GM12891 (cell line): ENCODE measurements at regions not wholly inside any gene's neighbourhood (a gene's known extent, or its start where the extent isn't known, plus 50 kb on each side); places are given as distances from the start of the nearest gene placed in this dataset.

Source experiments
- POLR2A ChIP-seq: IDR thresholded peaks from 2 replicates; pipeline ENCODE4 v1.6.1; 2011; ENCODE audit warnings: low read depth, low read length, control low read depth
- POLR2AphosphoS5 ChIP-seq: IDR thresholded peaks from 2 replicates; pipeline ENCODE4 v1.6.1; 2011; ENCODE audit warnings: low read depth, low read length, control low read depth

DNA sequence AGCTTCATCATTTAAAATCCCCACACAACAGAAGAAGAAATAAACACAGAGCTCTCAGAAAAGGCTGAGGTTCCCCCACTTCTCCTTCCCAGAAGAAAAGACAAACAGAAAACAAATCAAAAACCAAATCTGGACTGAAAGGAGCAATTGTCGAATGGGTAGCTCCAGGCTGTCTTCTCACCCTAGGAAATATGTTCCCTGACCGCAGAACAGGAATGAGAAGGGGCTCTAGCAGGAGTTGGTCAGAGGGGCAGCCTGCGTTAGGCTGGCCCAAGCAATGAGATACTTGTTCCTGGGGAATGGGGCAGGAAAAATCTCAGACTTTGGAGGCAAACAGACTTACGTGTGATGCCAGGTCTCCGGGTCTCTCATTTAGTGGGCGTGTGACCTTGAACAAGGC, 562.6 kb upstream of the CADM1 start:
- TF ChIP-seq POLR2AphosphoS5, result no peak
- TF ChIP-seq POLR2A, result no peak
